Naive B cell (primary cell): ENCODE measurements at regions not wholly inside any gene's neighbourhood (a gene's known extent, or its start where the extent isn't known, plus 50 kb on each side); places are given as distances from the start of the nearest gene placed in this dataset.

Source experiments
- ATAC-seq, 2 donors: fragments of 150-1000 bp; cut with Tn5 transposase; 2 replicates each; pipeline ENCODE4 v1.10.0; 2021; ENCODE audit warnings: low read depth in 2 of 2, mild to moderate bottlenecking in 2 of 2, moderate library complexity in 2 of 2
- DNase-seq: peaks from one replicate; pipeline ENCODE4 v3.0.0; 2022
- H3K27ac Mint-ChIP-seq, 6 donors: one replicate each; pipeline ENCODE4 v1.8.0; 2020 to 2022; ENCODE audit warnings: mild to moderate bottlenecking in 6 of 6, mixed read lengths in 6 of 6, moderate library complexity in 5 of 6, inconsistent platforms in 2 of 6
- H3K27me3 Mint-ChIP-seq, 3 donors: one replicate each; pipeline ENCODE4 v1.8.0; 2021 to 2022; ENCODE audit warnings: mixed read lengths in 3 of 3, mild to moderate bottlenecking in 1 of 3
- H3K36me3 Mint-ChIP-seq, 2 donors: one replicate each; pipeline ENCODE4 v1.8.0; 2020 to 2022; ENCODE audit warnings: mixed read lengths in 2 of 2, inconsistent platforms in 1 of 2, mild to moderate bottlenecking in 1 of 2
- H3K4me1 Mint-ChIP-seq, 3 donors: one replicate each; pipeline ENCODE4 v1.8.0; 2020 to 2022; ENCODE audit warnings: mixed read lengths in 3 of 3, inconsistent platforms in 1 of 3, mild to moderate bottlenecking in 1 of 3, moderate library complexity in 1 of 3
- H3K4me3 Mint-ChIP-seq, 8 donors: one replicate each; pipeline ENCODE4 v1.8.0; 2020 to 2022; ENCODE audit warnings: mild to moderate bottlenecking in 8 of 8, mixed read lengths in 8 of 8, moderate library complexity in 8 of 8, inconsistent platforms in 2 of 8
- H3K9me3 Mint-ChIP-seq, 7 donors: one replicate each; pipeline ENCODE4 v1.8.0; 2020 to 2022; ENCODE audit warnings: mixed read lengths in 7 of 7, mild to moderate bottlenecking in 5 of 7, inconsistent platforms in 2 of 7, moderate library complexity in 1 of 7

DNA sequence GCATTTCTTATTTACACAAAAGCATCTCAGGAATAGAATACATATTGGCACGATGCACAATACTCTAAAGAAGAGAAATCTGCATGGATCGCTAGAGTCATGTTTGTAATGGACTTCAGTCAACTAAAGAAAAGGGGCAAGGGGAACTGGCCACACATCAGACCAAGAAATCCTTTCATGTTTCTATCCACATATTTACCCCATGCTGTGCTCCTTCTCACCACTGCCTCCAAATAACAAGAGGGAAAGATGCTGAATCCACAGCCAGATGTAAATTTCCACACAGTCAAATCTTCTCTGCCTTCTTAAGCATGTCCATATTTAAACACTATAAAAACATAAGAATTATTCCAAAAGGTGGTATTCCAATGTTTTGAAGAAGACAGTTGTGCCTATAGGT is 67.6 kb downstream of the COX18 start:
- no peak for DNase-seq
- Mint-ChIP-seq H3K4me3 (no peak overlapping the region), H3K9me3 (peaks cover 0 to under 1% (median 0%) of the 10 kb centered on the region in 7 donors), H3K4me1 (peaks cover 5 to 9% (median 7%) of the 10 kb centered on the region in 3 donors), H3K27me3 (peaks cover 10 to 22% (median 13%) of the 10 kb centered on the region in 3 donors), H3K27ac (no peak overlapping the region), H3K36me3 (no peaks in the 10 kb centered on the region)
- ATAC-seq = no peak

DNA sequence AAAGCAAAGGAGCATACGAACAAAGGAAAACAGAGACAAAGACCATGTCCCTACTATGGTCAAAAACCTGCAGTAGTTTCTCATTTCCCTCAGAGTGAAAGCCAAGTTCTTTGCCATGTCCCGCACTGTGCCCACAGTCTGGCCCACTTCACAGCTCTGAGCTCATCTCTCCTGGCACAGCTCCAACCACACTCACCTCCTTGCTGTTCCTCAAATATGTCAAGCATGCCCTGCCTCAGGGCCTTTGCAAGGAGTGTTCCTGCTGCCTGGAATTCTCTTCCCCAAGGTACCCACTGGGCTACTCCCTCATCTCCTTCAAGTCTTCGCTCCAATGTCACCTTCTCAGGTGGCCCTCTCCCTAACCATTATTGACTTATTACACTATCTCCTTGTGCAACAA is 72.1 kb downstream of the COX18 start:
- no peak for ATAC-seq
- Mint-ChIP-seq H3K27me3 (peaks cover 9 to 22% (median 13%) of the 10 kb centered on the region in 3 donors), H3K27ac (peak overlapping the region in 1 of 6 donors; percentile 83), H3K9me3 (peaks cover 0 to 4% (median 0%) of the 10 kb centered on the region in 7 donors), H3K4me1 (no peaks in the 10 kb centered on the region), H3K4me3 (no peak overlapping the region), H3K36me3 (no peaks in the 10 kb centered on the region)
- no peak for DNase-seq

DNA sequence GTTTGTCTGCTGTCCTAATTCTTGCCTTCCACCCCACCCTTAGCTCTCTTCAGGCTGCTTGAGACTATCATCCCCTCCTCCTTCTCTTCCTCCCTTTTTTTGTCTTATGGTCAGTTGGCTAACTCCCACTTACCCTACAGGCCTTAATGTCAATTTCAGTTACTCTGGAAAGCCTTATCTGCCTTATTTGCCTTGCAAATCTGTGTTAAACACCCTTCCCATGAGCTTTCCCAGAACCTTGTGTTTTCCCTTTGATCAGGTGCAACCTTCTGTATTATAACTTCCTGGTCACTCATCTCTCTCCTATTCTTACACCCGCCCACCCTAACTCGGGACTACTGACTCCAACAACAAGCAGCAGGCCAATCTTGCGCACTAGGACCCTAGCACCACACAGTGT is 74.8 kb downstream of the COX18 start:
- H3K27ac Mint-ChIP-seq = no peak overlapping the region
- H3K9me3 Mint-ChIP-seq = peaks cover 0 to 4% (median 0%) of the 10 kb centered on the region in 7 donors
- H3K4me3 Mint-ChIP-seq = no peak overlapping the region
- ATAC-seq (no peak), DNase-seq (no peak)
- no peaks in the 10 kb centered on the region for H3K36me3 Mint-ChIP-seq
- no peaks in the 10 kb centered on the region for H3K4me1 Mint-ChIP-seq
- H3K27me3 Mint-ChIP-seq = peaks cover 11 to 14% (median 14%) of the 10 kb centered on the region in 3 donors

DNA sequence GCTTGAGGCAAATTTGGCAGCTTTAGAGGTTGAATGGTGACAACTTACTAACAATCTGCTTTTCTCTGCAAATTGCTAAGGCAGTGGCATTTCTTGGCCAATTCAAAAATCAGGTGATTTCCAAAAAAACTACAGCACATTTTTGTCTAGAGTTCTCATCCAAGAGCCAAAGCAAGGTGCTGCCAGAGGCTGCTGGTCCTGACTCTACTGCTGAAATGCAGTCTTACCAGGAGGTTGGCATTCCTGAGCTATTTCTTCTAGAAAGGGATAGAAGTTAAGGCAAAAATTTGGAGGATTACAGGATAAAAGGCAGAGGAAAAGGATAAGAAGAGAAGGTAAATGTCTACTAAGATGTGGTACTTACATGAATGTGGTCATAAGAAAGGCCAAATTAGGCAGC is 75.6 kb downstream of the COX18 start:
- H3K4me1 Mint-ChIP-seq = no peaks in the 10 kb centered on the region
- H3K9me3 Mint-ChIP-seq = peaks cover 0 to 4% (median 0%) of the 10 kb centered on the region in 7 donors
- ATAC-seq (no peak), DNase-seq (no peak)
- H3K27me3 Mint-ChIP-seq = peaks cover 8 to 14% (median 14%) of the 10 kb centered on the region in 3 donors
- no peak overlapping the region for H3K4me3 Mint-ChIP-seq
- H3K27ac Mint-ChIP-seq = no peak overlapping the region
- no peaks in the 10 kb centered on the region for H3K36me3 Mint-ChIP-seq

DNA sequence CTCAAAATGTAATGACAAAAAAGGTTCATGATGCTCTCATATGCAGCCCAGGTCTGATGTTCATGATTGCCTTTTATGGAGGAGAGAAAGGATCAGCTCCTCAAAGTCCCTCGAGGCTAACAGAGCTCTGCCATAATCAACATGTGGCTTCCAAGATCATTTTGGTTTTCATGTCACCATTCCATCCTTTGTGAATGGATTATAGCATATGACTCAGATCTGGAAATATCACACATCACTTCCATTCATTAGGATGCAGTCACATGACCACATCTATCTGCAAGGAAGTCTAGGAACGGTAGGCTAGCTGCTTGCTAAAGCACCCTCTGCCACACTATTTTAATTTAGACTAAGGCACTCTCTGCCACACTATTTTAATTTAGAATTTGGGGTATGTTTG is 77.6 kb downstream of the COX18 start:
- Mint-ChIP-seq H3K36me3 (no peaks in the 10 kb centered on the region), H3K4me3 (no peak overlapping the region), H3K4me1 (no peaks in the 10 kb centered on the region), H3K27ac (no peak overlapping the region), H3K27me3 (peaks cover 8 to 10% (median 10%) of the 10 kb centered on the region in 3 donors), H3K9me3 (peaks cover 0 to 3% (median 0%) of the 10 kb centered on the region in 7 donors)
- ATAC-seq (no peak), DNase-seq (no peak)

DNA sequence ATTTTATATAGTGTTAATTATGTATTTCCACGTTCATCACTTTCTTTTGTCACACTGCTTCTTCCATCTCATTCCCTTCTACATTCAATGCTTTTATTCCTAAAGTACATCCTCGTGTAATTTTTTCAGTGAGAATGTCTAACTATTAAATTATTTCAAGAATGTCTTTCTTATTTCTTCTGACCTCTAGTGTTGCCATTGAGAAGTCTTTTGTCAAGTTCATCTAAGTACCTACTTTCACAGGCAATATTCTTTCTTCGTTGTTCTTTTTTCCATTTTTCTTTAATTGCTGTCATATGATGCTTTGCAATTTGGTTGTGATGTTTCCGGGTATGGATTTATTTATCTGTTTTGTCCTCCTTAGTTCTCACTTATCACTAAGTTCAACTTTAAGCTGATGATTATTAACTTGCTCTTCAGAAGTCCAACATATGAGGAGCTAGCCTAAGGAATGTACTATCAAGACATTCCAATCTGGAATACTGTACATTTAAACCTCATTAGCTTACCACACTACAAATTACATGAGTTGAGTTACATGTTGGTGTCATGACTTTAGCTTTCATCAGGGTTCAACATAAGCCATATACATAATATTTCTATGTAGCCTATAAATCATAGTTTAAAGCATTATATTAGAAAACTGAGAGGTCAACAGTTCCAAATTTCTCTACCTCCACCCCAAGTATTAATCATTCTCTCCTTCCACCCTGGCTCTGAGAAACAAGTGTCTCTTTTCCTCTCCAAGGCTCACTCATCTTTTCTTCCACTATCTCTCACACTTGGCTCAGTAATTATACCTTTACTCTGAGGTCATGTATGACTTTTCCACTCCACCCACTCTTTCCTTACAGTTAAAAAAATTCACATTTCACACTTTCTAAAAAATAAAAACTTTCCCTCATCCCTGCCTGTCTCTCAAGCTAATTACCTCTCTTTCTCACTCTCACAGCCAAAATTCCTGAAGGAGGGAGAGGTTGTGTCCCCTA is 81.5 kb downstream of the COX18 start:
- H3K36me3 Mint-ChIP-seq = no peaks in the 10 kb centered on the region
- H3K4me1 Mint-ChIP-seq = no peaks in the 10 kb centered on the region
- H3K9me3 Mint-ChIP-seq = no peaks in the 10 kb centered on the region
- H3K4me3 Mint-ChIP-seq = no peak overlapping the region
- ATAC-seq (no peak), DNase-seq (no peak)
- peaks cover 0 to 6% (median 6%) of the 10 kb centered on the region in 3 donors for H3K27me3 Mint-ChIP-seq
- no peak overlapping the region for H3K27ac Mint-ChIP-seq

DNA sequence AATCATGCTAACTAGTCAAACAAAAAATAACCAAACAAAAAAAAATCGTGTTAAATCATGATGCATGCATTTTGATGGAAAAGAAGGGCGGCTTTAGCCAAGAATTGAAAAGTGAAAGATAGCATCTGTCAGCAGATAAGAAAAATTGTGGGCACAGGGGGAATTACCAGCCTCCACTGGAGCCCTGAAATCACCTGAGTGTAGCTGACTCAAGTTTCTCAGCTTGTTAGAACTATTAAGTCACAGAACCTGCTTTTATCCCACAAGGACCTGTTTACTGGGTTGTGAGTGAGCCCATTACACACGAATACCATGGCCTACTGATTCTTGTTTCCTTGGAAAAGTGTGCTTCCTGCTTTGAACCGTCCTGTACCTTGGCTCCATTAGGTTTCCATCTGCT is 85.2 kb downstream of the COX18 start:
- Mint-ChIP-seq H3K9me3 (no peaks in the 10 kb centered on the region), H3K4me3 (no peak overlapping the region), H3K36me3 (no peaks in the 10 kb centered on the region), H3K27me3 (no peaks in the 10 kb centered on the region), H3K4me1 (no peaks in the 10 kb centered on the region), H3K27ac (no peak overlapping the region)
- DNase-seq (no peak), ATAC-seq (no peak)

DNA sequence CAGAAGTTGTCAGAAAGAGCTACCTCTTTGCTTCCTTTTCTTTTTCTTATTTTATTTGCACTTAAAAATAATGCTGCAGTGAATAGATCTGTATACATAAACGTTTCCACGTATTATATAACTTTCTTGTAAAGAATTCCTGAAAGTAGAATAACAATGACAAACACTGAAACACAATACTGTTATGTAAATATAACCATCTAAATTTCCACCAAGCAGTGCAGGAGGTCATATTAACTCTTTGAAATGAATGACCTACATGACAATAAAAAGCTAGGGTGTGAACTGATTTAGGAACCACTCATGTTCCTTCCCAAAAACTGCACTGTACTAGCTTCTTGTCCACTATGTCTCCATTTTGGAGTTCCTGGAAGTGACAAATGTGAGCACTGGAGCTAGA is 85.8 kb downstream of the COX18 start:
- no peaks in the 10 kb centered on the region for H3K36me3 Mint-ChIP-seq
- DNase-seq = no peak
- no peak for ATAC-seq
- H3K4me1 Mint-ChIP-seq = no peaks in the 10 kb centered on the region
- peaks cover 0 to 1% (median 0%) of the 10 kb centered on the region in 7 donors for H3K9me3 Mint-ChIP-seq
- no peak overlapping the region for H3K4me3 Mint-ChIP-seq
- H3K27me3 Mint-ChIP-seq = no peaks in the 10 kb centered on the region
- H3K27ac Mint-ChIP-seq = no peak overlapping the region

DNA sequence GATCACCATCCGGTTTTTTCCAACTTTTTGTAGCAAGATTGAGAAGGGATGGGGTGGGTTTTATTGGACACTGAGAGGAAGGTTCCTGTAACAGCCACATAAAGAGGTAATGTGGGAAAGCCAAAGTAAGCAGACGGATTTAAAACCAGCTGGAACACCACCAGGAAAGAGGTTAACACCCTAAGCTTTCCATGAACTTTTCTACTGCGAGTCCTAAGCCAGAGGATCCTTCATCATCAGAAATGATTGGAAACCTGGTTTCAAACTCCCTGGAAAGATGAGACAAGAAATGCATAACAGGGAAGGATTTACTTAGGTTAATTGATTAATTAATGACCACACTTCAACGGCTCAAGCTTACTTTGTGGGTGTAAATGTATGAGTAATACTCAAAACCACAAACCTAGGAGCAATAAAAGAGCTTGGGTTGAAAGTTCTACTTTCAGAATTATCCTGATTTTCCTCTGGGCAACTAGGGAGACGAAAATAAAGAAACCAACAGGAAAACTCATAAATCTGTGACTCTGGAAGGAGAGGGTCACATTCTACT is 91.5 kb downstream of the COX18 start:
- Mint-ChIP-seq H3K9me3 (peaks cover 0 to 1% (median 0%) of the 10 kb centered on the region in 7 donors), H3K4me3 (no peak overlapping the region), H3K27me3 (peaks cover 0 to 5% (median 3%) of the 10 kb centered on the region in 3 donors), H3K4me1 (peaks cover 0 to 2% (median 0%) of the 10 kb centered on the region in 3 donors), H3K27ac (no peak overlapping the region), H3K36me3 (no peaks in the 10 kb centered on the region)
- no peak for ATAC-seq
- DNase-seq = no peak

DNA sequence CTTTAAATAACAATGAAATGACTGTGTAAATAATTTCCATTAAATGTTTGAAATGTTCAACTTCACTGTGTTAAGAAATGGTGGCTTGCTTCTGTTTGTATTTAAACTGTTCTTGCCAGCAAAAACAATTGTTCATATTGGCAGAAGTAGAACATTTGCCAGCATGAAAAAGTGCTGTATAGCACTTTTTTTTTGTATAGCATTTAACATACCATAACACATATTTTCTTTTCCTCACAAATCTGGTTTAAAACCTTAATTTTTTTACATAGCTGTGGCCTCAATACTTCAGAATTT is 94.1 kb downstream of the COX18 start:
- Mint-ChIP-seq H3K27ac (no peak overlapping the region), H3K4me1 (peaks cover 0 to 2% (median 0%) of the 10 kb centered on the region in 3 donors), H3K36me3 (no peaks in the 10 kb centered on the region), H3K4me3 (no peak overlapping the region), H3K27me3 (peaks cover 0 to 10% (median 5%) of the 10 kb centered on the region in 3 donors), H3K9me3 (peaks cover 0 to 7% (median 1%) of the 10 kb centered on the region in 7 donors)
- DNase-seq (no peak), ATAC-seq (no peak)

DNA sequence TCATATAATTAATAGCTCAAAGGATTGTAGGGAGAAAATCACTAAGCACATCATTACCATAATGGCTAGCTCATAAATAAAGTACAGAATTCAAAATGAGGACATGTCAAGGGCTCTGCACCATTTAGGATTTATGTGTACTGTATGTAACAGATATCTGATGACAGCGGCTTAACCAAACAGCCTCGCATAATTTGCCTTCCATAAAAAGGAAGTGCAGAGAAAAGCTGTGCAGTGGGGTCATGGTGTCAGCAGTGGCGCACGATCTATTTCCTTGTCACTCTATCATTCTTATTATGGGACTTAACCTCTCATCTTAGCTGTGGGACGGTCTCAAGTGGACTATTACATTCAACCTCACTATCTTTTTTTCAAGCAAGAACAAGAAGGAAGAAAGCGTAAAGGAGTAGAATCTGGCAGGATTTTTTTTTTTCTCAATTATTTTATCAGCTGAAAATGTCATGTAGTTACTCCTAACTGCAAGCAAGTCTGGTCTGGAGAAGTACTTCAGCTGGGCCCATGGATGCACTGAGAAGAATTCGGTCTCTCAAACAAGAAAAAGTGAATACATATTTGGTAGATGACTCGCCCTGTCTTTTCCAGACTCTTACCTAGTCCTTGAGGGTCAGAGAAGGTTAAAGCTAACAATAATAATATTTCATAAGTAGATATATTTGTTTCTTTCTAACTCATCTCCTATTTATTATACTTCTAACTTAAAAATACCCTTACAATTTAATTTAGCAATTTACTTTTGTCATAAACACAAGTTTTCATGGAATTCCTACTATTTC is 94.6 kb downstream of the COX18 start:
- no peak for ATAC-seq
- peaks cover 0 to 2% (median 0%) of the 10 kb centered on the region in 3 donors for H3K4me1 Mint-ChIP-seq
- peaks cover 0 to 7% (median 1%) of the 10 kb centered on the region in 7 donors for H3K9me3 Mint-ChIP-seq
- peak overlapping the region in 1 of 6 donors; percentile 58 for H3K27ac Mint-ChIP-seq
- H3K27me3 Mint-ChIP-seq = peaks cover 0 to 10% (median 5%) of the 10 kb centered on the region in 3 donors
- H3K4me3 Mint-ChIP-seq = peak overlapping the region in 1 of 8 donors; percentile 6
- DNase-seq = no peak
- H3K36me3 Mint-ChIP-seq = no peaks in the 10 kb centered on the region

DNA sequence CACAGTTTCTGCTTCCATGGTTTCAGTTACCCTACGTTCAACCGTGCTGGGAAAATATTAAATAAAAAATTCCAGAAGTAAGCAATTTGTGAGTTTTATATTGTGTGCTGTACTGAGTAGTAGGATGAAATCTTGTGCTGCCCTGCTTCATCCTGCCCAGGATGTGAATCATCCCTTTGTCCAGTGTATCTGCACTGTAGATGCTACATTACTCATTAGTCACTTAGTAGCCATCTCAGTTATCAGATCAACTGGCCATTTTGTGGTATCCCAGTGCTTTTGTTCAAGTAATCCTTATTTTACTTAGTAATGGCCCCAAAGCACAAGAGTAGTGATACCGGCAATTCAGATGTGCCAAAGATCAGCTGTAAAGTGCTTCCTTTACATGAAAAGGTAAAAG is 97.9 kb downstream of the COX18 start:
- peaks cover 0 to 15% (median 5%) of the 10 kb centered on the region in 3 donors for H3K27me3 Mint-ChIP-seq
- no peaks in the 10 kb centered on the region for H3K36me3 Mint-ChIP-seq
- peaks cover 0 to 7% (median 1%) of the 10 kb centered on the region in 7 donors for H3K9me3 Mint-ChIP-seq
- no peak overlapping the region for H3K4me3 Mint-ChIP-seq
- H3K27ac Mint-ChIP-seq = no peak overlapping the region
- ATAC-seq (no peak), DNase-seq (no peak)
- H3K4me1 Mint-ChIP-seq = peaks cover 0 to 2% (median 0%) of the 10 kb centered on the region in 3 donors

DNA sequence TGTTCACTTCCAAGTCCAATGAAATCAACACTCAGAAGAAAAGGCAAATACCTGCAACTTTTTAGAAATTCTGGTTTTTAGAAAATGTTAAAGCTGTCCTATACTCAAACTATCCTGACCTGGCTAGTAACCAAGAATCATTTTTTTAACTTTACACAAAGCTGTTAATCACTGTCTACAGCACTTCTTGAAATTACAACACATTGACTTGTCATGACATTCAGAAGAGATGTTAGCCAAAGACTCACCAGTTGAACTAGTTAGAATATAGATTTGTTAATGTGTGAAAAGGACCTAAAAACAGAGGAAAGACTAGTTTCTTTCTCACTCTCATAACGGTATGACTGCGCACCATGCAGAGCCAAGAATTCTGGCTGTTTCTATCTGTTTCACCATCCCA is 98.8 kb downstream of the COX18 start:
- H3K4me1 Mint-ChIP-seq = peaks cover 0 to 2% (median 0%) of the 10 kb centered on the region in 3 donors
- ATAC-seq = no peak
- no peak overlapping the region for H3K4me3 Mint-ChIP-seq
- H3K27me3 Mint-ChIP-seq = peaks cover 0 to 15% (median 5%) of the 10 kb centered on the region in 3 donors
- H3K9me3 Mint-ChIP-seq = peaks cover 0 to 7% (median 1%) of the 10 kb centered on the region in 7 donors
- no peak for DNase-seq
- no peaks in the 10 kb centered on the region for H3K36me3 Mint-ChIP-seq
- no peak overlapping the region for H3K27ac Mint-ChIP-seq
